ENCODE measurements at regions not wholly inside any gene's neighbourhood (a gene's known extent, or its start where the extent isn't known, plus 50 kb on each side); places are given as distances from the start of the nearest gene placed in this dataset.
"Not testable (repeated sequence)": the region's sequence is repeated elsewhere in the genome, so short reads cannot be mapped to it uniquely, and the experiment has no call there.

DNA sequence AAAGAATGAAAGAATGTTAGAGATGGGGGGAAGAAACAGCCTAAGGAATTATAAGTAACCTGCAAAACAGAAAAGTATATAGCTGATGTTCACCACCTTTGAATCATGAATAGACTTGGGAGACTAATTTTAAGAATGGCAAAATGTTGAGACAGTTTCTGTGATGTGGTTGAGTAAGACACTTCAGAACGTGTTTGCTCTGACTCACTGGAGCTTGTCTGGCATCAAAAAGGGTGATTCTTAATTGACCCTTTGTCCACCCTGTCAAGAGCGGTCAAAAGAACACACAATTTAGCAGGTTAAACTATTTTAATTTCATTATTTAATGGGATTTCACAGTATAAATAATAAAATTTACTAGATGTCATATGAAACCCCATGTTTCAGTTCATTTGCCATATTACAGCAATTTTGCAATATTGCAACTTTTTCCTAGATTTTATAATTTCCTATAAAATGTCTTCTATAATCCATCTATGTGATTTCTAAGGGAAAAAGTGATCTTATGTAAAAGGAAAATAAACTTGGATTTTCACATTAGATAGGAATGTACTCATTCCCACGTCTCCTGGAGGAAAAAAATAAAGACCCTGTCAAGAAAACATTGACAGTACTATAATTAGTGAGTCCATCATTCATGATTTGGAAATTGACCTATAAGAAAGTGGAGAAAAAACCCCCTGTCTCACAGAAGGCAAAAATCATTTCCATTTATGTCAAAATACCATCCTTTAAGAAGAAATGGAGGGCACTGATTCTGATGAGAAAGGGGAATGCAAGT, 104.6 kb upstream of the ZNF658 start:
- not testable (repeated sequence) for H3K27me3 Mint-ChIP-seq (ENCODE audit: low read depth); H3K27ac Mint-ChIP-seq; H3K36me3 Mint-ChIP-seq (ENCODE audit: low read depth); H3K4me1 Mint-ChIP-seq (ENCODE audit: low read depth); H3K9me3 Mint-ChIP-seq; H3K4me3 Mint-ChIP-seq

DNA sequence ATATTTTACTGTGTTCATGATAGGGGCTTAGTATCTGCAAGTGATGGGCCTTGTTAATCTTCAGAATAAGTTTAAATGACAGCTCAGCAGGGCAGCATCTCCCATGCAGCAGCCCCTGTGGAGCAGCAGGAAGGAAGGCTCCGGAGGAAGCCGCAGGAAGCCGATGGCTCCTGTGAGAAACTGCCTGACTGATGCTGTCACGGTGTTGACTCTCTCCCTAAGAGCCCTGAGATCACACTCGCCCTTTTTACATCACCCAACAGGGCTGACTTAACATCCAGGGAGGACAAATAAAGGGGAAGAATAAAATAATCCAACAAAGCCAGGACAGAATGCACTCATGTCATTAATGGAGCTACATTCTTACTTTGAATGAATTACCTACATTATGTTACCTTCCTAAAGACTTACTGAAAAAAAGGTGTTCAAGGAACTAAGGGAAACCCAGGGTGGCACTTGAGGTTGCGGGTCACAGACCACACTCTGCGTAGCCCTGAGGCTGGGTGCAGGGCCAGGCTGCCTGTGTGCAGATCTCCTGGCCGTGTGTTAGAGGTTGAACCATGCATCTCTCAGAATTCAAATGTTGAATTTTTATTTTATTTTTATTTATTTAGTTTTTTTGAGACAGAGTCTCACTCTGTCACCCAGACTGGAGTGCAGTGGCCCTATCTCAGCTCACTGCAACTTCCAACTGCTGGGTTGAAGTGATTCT, 102.5 kb upstream of the ZNF658 start:
- H3K4me3 Mint-ChIP-seq; H3K36me3 Mint-ChIP-seq (ENCODE audit: low read depth); H3K27me3 Mint-ChIP-seq (ENCODE audit: low read depth); H3K4me1 Mint-ChIP-seq (ENCODE audit: low read depth); H3K27ac Mint-ChIP-seq; H3K9me3 Mint-ChIP-seq: not testable (repeated sequence)

- H3K27ac Mint-ChIP-seq; H3K27me3 Mint-ChIP-seq (ENCODE audit: low read depth); H3K36me3 Mint-ChIP-seq (ENCODE audit: low read depth); H3K9me3 Mint-ChIP-seq; H3K4me3 Mint-ChIP-seq; H3K4me1 Mint-ChIP-seq (ENCODE audit: low read depth): not testable (repeated sequence)
Measured at GRCh38 chr9:66803619-66804018, 96.9 kb upstream of the ZNF658 start.

- H3K27ac Mint-ChIP-seq; H3K4me3 Mint-ChIP-seq; H3K27me3 Mint-ChIP-seq (ENCODE audit: low read depth); H3K9me3 Mint-ChIP-seq; H3K4me1 Mint-ChIP-seq (ENCODE audit: low read depth); H3K36me3 Mint-ChIP-seq (ENCODE audit: low read depth): not testable (repeated sequence)
Measured at GRCh38 chr9:66810247-66810646, 90.3 kb upstream of the ZNF658 start.

GRCh38 chr9:66812367-66812766, 88.2 kb upstream of the ZNF658 start:
- H3K27ac Mint-ChIP-seq; H3K4me3 Mint-ChIP-seq; H3K27me3 Mint-ChIP-seq (ENCODE audit: low read depth); H3K4me1 Mint-ChIP-seq (ENCODE audit: low read depth); H3K36me3 Mint-ChIP-seq (ENCODE audit: low read depth); H3K9me3 Mint-ChIP-seq: not testable (repeated sequence)

- H3K9me3 Mint-ChIP-seq; H3K4me3 Mint-ChIP-seq; H3K27ac Mint-ChIP-seq; H3K36me3 Mint-ChIP-seq (ENCODE audit: low read depth); H3K4me1 Mint-ChIP-seq (ENCODE audit: low read depth); H3K27me3 Mint-ChIP-seq (ENCODE audit: low read depth): not testable (repeated sequence)
Measured at GRCh38 chr9:66812967-66813366, 87.6 kb upstream of the ZNF658 start.

DNA sequence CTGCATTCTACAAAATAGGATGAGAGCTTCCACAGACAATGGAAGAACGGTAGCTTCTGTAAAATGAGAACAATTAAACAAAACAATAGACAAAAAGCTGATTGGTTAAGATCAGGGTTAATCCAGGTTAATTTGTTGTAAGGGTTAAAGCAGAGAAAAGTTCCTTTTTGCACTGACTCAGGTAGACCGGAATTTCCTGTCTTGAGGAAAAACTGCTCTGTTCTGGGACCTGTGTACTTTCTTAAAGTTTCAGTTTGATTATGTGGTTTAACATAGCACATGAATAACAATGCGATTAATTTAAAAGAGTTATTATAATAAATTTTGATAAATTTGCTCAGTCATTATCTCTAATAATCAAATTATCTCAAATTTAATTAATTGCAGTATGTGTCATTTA, 86.5 kb upstream of the ZNF658 start:
- not testable (repeated sequence) for H3K4me3 Mint-ChIP-seq; H3K9me3 Mint-ChIP-seq; H3K4me1 Mint-ChIP-seq (ENCODE audit: low read depth); H3K36me3 Mint-ChIP-seq (ENCODE audit: low read depth); H3K27ac Mint-ChIP-seq; H3K27me3 Mint-ChIP-seq (ENCODE audit: low read depth)

DNA sequence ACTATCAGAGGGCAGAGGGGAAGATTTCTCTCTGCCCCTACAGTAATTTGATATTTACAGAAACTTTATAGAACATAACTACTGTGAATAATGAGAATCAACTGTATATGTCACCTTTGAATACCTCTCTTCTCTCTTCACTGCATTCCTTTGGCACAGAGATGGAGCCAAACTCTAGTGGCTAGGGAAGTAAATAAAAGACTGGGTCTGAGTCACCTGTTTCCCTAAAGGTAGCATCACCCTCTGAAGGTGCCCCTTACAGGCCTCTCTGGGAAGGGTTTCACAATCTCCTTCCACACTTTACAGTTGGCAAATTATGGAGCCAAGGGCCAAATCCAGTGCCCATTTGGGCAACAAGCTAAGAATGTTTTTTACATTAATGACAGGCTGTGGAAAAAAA, 81.0 kb upstream of the ZNF658 start:
- H3K9me3 Mint-ChIP-seq; H3K36me3 Mint-ChIP-seq (ENCODE audit: low read depth); H3K4me1 Mint-ChIP-seq (ENCODE audit: low read depth); H3K4me3 Mint-ChIP-seq; H3K27me3 Mint-ChIP-seq (ENCODE audit: low read depth); H3K27ac Mint-ChIP-seq: not testable (repeated sequence)

DNA sequence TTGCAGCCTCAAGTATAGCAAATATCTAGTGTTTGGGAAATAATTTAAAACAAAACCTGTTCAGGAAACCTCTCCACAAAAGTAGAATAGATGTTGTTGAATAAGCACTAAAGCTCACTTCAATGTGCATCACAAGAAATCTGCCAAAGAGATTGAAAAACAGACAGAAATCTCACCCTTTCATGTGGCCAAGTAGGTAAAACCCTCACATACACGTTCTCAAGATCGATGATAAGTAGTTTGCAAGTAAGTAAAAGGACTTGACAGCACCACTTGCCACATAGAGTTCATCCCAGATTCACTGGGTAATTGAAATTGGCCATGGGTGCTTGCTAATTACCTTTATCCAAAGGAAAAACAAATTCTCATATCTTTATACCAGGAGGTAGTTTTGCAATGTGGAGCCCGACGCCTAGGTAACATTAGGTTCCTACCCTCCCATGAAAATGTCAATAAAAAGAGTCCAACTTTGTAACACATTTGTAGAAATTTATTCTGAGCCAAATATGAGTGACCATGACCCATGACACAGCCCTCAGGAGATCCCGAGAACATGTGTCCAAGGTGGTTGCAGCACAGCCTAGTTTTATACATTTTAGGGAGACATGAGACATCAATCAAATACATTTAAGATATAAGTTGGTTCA, 80.4 kb upstream of the ZNF658 start:
- not testable (repeated sequence) for H3K27me3 Mint-ChIP-seq (ENCODE audit: low read depth); H3K9me3 Mint-ChIP-seq; H3K4me1 Mint-ChIP-seq (ENCODE audit: low read depth); H3K4me3 Mint-ChIP-seq; H3K27ac Mint-ChIP-seq; H3K36me3 Mint-ChIP-seq (ENCODE audit: low read depth)

DNA sequence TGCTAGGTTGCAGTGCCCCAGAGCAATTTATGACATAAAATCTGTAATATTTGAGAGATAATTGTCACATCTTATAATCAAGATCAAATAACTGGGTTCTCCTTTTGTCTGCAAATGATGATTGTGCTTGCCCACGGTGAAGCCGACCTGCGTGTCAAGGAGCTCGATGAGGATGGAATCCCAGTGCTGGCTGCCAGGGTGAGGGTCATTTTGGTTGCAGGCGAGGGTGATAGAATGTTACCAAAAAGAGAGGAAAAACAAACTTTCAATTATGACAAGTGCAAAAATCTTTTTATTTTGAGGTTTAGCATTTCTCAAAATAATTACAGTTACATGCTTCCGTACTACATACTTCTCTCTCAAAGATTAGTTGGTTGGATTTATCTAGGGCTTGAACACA, 76.4 kb upstream of the ZNF658 start:
- H3K27me3 Mint-ChIP-seq (ENCODE audit: low read depth); H3K27ac Mint-ChIP-seq; H3K4me1 Mint-ChIP-seq (ENCODE audit: low read depth); H3K36me3 Mint-ChIP-seq (ENCODE audit: low read depth); H3K9me3 Mint-ChIP-seq; H3K4me3 Mint-ChIP-seq: not testable (repeated sequence)

- H3K4me1 Mint-ChIP-seq (ENCODE audit: low read depth); H3K4me3 Mint-ChIP-seq: not testable (repeated sequence)
Measured at GRCh38 chr9:66829853-66830252, 70.7 kb upstream of the ZNF658 start.

DNA sequence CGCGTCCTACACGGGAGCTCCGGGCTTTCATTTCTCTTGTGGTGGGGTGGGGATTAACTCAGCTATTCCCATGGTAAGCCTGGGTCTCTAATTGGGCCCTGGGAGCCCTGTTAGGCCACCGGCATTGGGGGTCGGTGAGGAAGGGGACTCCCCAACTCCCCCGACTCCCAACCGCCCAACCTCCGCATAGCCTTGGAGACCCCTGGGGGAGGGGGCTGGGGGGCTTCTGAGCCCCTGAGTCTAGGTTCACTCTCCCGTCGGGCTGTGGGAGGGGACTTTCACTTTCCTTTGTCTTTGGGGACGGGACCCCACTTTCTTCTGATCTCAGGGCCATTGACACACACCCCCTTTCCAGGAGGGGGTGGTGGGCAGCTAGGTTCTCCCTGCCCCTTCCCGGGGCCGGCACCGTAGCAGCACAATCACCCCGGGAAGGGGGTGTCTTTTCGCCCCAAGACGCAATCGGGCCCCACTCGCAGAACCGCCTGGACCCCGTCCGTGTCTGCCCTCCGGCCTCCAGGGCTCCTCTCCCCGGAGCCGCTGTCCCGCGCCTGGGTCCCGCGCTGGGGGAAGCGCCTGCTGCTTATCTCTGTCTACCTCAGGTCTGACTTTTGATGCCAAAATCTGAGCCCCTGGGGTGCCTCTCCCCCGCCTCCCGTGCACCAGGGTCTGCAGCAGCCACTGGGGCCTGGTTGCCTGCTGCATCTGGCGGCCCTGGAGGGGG, 69.6 kb upstream of the ZNF658 start:
- H3K4me1 Mint-ChIP-seq (ENCODE audit: low read depth); H3K27me3 Mint-ChIP-seq (ENCODE audit: low read depth); H3K9me3 Mint-ChIP-seq; H3K4me3 Mint-ChIP-seq; H3K36me3 Mint-ChIP-seq (ENCODE audit: low read depth); H3K27ac Mint-ChIP-seq: not testable (repeated sequence)

More at GRCh38 chr9:66829853-66830252, 70.7 kb upstream of the ZNF658 start:
- H3K27me3 Mint-ChIP-seq (ENCODE audit: low read depth); H3K9me3 Mint-ChIP-seq; H3K27ac Mint-ChIP-seq; H3K36me3 Mint-ChIP-seq (ENCODE audit: low read depth): not testable (repeated sequence)

- not testable (repeated sequence) for H3K4me1 Mint-ChIP-seq (ENCODE audit: low read depth); H3K4me3 Mint-ChIP-seq; H3K9me3 Mint-ChIP-seq; H3K27ac Mint-ChIP-seq; H3K27me3 Mint-ChIP-seq (ENCODE audit: low read depth); H3K36me3 Mint-ChIP-seq (ENCODE audit: low read depth)
Measured at GRCh38 chr9:66832222-66832621, 68.3 kb upstream of the ZNF658 start.

- H3K4me1 Mint-ChIP-seq (ENCODE audit: low read depth); H3K9me3 Mint-ChIP-seq; H3K27me3 Mint-ChIP-seq (ENCODE audit: low read depth); H3K4me3 Mint-ChIP-seq; H3K36me3 Mint-ChIP-seq (ENCODE audit: low read depth); H3K27ac Mint-ChIP-seq: not testable (repeated sequence)
Measured at GRCh38 chr9:66837242-66837937, 63.1 kb upstream of the ZNF658 start.

All from T-helper 1 cell treated with Interleukin-12 subunit alpha and Interleukin-12 subunit beta and Interleukin-4 antibody, amounts not matched to agents 30 μg/mL and 1 μg/mL, for 36 hours (primary cell).